WTC11 (cell line): ENCODE measurements at regions not wholly inside any gene's neighbourhood (a gene's known extent, or its start where the extent isn't known, plus 50 kb on each side); places are given as distances from the start of the nearest gene placed in this dataset.

ENCODE experiments used
- CTCF ChIP-seq: fragments of 200-600 bp; IDR thresholded peaks from 2 replicates; pipeline ENCODE4 v1.8.0; 2022; ENCODE audit warnings: antibody characterized with exemption
- GABPB1 ChIP-seq: sonication (generic); formaldehyde crosslinking; IDR thresholded peaks from 2 replicates; pipeline ENCODE4 v1.8.1; 2023; ENCODE audit warnings: mild to moderate bottlenecking, missing genetic modification reagents
- JAZF1 ChIP-seq: fragments of 250-450 bp; sonication (Bioruptor Pico); IDR thresholded peaks from 2 replicates; pipeline ENCODE4 v1.9.0; 2021; ENCODE audit warnings: moderate library complexity, mild to moderate bottlenecking, inconsistent platforms
- JUN ChIP-seq: sonication (generic); formaldehyde crosslinking; IDR thresholded peaks from 2 replicates; pipeline ENCODE4 v1.8.0; 2023; ENCODE audit warnings: mild to moderate bottlenecking, missing genetic modification reagents
- KAT7 ChIP-seq: sonication (generic); formaldehyde crosslinking; IDR thresholded peaks from 2 replicates; pipeline ENCODE4 v1.8.1; 2023; ENCODE audit warnings: missing genetic modification reagents, mild to moderate bottlenecking, borderline replicate concordance
- NFYB ChIP-seq: sonication (generic); formaldehyde crosslinking; conservative IDR thresholded peaks from 2 replicates; pipeline ENCODE4 v1.8.0; 2022; ENCODE audit warnings: low read depth, missing genetic modification reagents
- PREB ChIP-seq: sonication (generic); formaldehyde crosslinking; IDR thresholded peaks from 2 replicates; pipeline ENCODE4 v1.8.1; 2022; ENCODE audit warnings: mild to moderate bottlenecking, missing genetic modification reagents, moderate library complexity, borderline replicate concordance
- PRRX2 ChIP-seq: fragments of 250-450 bp; sonication (Bioruptor Pico); IDR thresholded peaks from 2 replicates; pipeline ENCODE4 v1.8.0; 2021; ENCODE audit warnings: mild to moderate bottlenecking
- SP1 ChIP-seq: sonication (generic); formaldehyde crosslinking; conservative IDR thresholded peaks from 2 replicates; pipeline ENCODE4 v1.8.1; 2022; ENCODE audit warnings: missing genetic modification reagents
- TCF7 ChIP-seq: sonication (generic); formaldehyde crosslinking; IDR thresholded peaks from 2 replicates; pipeline ENCODE4 v1.8.0; 2022; ENCODE audit warnings: mild to moderate bottlenecking, low read depth, missing genetic modification reagents, moderate library complexity
- ZBTB21 ChIP-seq: sonication (generic); formaldehyde crosslinking; IDR thresholded peaks from 2 replicates; pipeline ENCODE4 v1.8.1; 2023; ENCODE audit warnings: mild to moderate bottlenecking, missing genetic modification reagents, borderline replicate concordance
- TF ChIP-seq, protein P1 (sequence below): sonication (generic); formaldehyde crosslinking; IDR thresholded peaks from 2 replicates; pipeline ENCODE4 v1.8.1; 2022; ENCODE audit warnings: low read depth, missing genetic modification reagents, borderline replicate concordance

- TF ChIP-seq CTCF (no peak), GABPB1 (CRISPR knock-in tag) (no peak), JUN (CRISPR knock-in tag) (no peak), JAZF1 (CRISPR knock-in tag) (no peak), NFYB (CRISPR knock-in tag) (no peak), PRRX2 (CRISPR knock-in tag) (no peak), SP1 (no peak), KAT7 (CRISPR knock-in tag) (no peak), PREB (no peak), TCF7 (CRISPR knock-in tag) (no peak), ZBTB21 (CRISPR knock-in tag) (no peak)
- TF ChIP-seq, protein P1, sequence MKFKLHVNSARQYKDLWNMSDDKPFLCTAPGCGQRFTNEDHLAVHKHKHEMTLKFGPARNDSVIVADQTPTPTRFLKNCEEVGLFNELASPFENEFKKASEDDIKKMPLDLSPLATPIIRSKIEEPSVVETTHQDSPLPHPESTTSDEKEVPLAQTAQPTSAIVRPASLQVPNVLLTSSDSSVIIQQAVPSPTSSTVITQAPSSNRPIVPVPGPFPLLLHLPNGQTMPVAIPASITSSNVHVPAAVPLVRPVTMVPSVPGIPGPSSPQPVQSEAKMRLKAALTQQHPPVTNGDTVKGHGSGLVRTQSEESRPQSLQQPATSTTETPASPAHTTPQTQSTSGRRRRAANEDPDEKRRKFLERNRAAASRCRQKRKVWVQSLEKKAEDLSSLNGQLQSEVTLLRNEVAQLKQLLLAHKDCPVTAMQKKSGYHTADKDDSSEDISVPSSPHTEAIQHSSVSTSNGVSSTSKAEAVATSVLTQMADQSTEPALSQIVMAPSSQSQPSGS (CRISPR knock-in tag) = no peak
These were observed 61.9 kb upstream of the TAB3 start for GRCh38 chrX:30951003-30951402.
